DMS53 (cell line): ENCODE measurements at regions not wholly inside any gene's neighbourhood (a gene's known extent, or its start where the extent isn't known, plus 50 kb on each side); places are given as distances from the start of the nearest gene placed in this dataset.

Experiments
- DNase-seq: peaks from one replicate; lab custom pipeline; 2025; lab: John Stamatoyannopoulos, UW

DNA sequence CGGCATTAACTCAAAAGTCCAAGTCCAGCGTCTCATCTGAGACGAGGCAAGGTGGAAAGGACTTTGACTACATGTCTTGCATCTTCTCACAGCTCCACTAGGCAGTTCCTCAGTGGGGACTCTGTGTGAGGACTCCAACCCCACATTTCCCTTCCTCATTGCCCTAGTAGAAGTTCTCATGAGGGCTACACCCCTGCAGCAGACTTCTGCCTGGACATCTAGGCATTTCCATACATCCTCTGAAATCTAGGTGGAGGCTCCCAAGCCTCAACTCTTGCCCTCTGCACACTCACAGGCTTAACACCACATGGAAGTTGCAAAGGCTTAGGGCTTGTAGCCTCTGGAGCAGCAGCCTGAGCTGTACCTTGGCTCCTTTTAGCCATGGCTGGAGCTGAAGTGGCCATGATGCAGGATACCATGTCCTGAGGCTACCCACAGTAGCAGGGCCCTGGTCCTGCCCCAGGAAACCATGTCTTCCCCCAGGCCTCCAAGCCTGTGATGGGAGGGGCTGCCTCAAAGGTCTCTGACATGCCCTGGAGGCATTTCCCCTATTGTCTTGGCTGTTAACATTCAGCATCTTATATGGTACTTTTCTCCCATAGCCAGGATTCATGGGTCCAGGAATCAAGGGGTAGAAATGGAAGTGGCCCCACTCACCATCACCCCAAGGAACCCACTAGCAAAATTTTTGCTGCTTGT, 194.6 kb upstream of the KCNG1 start:
- DNase-seq = no peak

DNA sequence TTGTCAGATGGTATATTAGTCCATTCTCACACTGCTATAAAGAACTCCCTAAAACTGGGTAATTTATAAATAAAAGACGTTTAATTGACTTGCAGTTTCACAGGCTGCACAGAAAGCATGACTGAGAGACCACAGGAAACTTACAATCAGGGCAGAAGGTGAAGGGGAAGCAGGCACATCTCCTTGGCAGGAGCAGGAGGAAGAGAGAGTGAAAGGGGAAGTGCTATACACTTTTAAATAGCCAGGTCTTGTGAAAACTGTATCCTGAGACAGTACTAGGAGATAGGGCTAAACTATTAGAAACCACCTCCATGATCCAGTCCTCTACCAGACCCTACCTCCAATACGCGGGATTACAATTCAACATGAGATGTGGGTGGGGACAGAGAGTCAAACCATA, 193.9 kb upstream of the KCNG1 start:
- no peak for DNase-seq

DNA sequence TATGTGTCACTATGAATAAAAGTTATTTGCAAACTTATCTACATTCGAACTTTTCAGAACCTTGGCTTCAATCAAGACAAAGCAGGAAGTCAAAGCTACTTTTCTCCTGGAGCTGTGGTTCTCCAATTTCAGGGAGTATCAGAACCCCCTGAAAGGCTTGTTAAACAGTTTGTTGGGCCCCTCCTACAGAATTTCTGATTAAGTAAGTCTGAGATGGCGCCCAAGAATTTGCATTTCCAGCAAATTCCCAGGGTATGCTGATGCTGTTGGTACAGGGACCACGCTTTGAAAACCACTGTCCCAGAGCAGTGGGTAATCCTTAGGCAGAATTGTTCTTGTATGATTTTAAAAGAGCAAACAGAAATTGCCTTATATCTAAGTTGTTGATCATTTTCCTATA, 189.9 kb upstream of the KCNG1 start:
- no peak for DNase-seq

DNA sequence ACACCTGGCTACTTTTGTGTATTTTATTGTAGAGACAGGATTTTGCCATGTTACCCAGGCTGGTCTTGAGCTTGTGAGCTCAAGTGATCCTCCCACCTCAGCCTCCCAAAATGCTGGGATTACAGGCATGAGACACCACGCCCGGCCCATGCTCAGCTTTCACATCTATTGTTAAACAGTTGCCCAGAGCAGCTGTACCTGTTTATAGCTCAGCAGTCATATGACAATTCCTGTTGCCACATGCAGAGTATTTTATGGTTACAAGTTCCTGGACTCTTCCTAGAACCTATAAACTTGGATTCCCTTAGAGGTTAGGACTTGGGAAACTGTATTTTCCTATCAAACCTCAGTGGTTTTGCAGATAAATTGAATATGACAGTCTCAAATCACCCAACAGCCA, 188.3 kb upstream of the KCNG1 start:
- DNase-seq = no peak

DNA sequence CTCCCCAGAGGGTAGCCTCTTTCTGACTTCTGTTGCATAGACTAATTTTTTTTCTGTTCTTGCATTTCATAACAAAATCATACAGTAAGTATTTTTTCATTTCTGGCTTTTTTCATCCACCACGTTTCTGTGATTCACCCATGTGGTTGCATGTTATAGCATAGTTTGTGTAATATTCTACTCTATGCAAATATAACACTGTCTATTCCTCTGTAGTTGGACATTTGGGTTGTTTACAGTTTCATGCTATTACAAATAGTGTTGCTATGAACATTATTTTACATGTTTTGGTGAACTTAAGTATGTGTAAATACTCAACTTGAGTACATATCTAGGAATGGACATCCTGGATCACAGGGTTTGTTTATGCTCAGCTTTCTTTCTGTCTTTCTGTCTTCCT, 187.2 kb upstream of the KCNG1 start:
- no peak for DNase-seq

DNA sequence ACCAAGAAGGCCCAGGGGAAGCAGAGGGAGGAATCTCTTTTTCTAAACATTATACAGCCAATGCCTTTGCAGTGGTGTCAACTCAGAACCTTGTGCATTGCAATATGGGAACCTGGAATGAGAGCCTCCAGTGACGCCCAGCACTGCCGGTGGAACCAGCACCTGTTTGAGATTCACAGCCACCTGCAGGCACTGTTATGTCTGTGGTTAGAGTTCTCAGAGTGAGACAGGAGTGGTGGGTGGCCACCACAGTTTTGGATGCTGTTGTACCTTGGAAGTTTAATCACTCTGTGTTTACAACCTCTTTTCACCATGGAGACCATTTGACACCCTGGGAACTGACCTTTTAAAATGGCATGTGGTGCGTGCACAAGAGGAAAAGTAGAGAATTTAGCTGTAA, 185.3 kb upstream of the KCNG1 start:
- no peak for DNase-seq

DNA sequence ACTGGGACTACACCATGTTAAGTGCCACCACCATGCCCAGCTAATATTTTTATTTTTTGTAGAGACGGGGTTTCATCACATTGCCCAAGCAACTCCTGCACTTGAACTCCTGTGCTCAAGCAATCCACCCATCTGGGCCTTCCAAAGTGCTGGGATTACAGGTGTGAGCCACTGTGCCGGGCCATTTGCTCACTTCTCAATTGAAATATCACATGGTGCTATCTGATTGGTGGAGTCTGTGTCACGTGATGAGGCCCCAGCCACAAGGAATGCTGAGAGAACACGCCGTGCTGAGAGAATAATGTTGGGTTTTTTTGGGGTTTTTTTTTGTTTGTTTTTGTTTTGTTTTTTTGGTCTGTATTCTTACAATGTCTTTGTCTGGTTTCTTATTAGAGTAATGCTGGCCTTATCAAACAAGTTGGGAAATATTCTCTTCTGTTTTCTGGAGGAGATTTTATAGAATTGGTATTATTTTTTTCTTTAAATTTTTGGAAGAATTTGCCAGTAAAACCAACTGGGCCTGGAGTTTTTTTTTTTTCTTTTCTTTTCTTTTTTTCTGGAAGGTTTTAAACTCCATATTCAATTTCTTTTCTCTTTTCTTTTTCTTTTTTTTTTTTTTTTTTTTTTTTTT, 183.2 kb upstream of the KCNG1 start:
- DNase-seq = no peak

DNA sequence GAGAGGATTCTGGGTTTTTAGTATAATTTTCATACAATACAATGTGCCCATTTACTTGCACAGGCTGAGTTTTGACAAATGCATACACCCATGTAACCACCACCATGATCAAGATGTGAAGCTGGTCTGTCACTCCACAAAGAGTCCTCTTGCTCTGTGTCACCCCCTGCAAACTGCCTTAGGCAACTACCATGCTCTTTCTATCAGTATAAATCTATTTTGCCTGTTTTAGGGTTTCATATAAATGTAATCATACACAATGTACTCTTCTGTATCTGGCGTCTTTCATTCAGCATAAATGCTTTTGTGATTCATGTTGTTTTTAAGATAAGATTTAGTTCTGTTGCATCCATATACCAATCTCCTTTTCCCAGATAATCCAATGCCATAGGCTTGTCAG, 181.9 kb upstream of the KCNG1 start:
- DNase-seq = no peak

DNA sequence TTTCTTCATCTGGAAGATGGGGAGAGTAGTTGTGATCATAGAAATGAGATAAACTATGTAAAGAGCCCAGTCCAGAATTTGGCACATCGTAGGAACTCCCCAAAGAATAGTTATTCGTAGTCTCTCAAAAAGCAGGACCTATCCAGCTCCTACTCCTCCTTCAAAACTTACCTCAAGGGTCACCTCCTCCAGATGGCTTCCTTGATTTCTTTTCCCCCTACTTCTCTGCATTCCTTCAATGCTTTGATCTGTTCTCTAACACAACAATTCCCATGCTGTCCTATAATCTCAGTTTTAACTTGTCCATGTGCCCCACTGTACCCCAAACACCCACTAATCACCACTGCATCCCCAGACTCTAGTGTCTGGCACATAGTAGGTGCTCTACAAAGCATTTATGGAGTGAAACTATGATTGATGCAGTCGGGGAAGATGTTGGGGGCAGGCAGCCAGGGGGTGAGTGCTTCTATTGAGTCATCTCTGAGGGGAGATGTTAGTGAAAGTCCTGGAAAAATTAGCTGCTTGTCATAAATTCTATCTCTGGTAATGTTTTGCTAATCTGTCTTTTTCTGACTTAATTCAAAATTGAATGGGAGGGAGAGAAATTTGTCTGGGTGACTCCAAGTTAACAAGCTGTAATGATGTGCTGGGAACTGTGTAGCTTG, 181.3 kb upstream of the KCNG1 start:
- DNase-seq = no peak

DNA sequence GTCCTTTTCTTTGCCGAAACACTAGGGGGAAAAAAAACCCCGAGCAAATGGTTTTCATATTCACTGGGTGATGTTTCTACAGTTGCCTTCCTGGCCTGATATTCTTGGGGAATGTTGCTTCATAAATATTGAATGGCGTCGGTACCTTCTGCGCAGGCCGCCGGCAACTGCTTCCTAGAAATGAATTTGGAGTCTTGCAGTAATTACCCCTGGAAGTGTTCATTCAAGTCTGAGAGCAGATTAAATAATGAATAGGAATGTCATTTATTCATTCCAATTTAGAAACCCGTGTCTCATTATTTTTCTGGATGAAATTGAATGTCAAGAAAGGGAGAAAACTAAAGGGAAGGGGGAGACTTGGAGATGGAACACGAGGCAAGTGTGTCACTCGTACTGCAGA, 179.4 kb upstream of the KCNG1 start:
- DNase-seq = no peak

DNA sequence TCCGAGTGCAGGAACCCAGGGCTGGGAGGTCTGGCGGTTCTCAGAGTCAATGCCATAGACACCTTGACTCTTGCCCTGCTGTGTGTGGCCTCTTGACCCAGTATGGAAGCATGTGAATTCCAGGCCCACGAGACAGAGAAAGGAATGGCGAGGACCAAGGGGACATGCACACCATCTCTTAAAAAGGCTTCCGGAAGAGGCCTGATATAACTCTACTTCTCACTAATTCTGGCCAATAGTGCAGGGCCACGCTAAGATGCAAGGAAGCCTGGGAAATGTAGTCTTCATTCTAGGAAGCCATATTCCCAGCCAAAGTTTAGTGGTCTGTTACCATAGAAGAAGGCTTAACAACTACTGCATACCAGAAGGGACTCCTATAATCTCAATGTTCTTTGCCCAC, 177.0 kb upstream of the KCNG1 start:
- no peak for DNase-seq

DNA sequence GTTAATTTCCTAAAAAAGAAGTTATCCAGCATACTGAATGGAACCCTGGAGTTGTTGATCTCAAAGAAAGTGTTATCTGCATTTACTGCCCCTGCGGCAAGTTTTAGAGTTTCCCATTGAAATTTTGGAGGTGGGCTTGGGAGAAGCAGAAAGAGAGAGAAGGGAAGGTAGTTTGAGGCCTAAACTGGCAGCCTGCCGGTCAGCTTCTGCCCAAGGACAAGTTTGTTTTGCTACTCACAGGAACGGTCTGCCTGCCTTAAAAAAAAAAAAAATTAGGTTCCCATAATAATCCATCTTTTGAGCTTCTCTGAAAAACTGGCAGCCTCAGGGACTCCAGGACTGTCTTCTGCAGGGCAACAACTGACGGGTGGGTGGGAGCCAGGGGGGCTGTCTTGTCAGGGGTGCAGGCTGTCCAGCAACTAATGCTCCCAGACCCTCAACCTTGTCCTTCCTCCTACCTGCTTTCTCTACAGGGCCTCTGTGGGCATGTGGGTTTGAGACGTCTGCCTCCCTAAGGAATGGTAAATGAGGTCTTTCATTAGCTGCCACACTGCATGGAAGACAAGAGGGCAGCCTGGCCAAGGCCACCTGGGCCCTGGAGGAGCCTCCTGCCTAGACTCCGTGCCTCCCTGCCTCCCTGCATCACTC, 176.1 kb upstream of the KCNG1 start:
- no peak for DNase-seq

DNA sequence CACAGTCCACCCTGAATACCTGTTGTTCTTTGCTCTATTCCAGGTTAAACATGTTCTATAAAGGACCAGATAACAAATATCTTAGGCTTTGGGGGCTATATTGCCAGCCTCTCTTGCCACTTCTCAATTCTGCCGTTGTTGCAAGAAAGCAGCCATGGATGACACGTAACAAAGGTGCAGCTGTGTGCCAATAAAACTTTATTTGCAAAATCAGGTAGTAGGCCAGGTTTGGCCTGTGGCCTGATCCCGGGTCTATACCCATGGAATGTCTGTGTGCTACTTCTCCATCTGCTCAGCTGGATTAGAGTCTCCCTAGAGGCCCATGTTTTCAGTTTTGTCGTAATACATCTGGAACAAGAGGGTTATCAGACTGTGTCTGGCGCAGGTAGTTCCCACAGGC, 175.3 kb upstream of the KCNG1 start:
- DNase-seq = no peak

DNA sequence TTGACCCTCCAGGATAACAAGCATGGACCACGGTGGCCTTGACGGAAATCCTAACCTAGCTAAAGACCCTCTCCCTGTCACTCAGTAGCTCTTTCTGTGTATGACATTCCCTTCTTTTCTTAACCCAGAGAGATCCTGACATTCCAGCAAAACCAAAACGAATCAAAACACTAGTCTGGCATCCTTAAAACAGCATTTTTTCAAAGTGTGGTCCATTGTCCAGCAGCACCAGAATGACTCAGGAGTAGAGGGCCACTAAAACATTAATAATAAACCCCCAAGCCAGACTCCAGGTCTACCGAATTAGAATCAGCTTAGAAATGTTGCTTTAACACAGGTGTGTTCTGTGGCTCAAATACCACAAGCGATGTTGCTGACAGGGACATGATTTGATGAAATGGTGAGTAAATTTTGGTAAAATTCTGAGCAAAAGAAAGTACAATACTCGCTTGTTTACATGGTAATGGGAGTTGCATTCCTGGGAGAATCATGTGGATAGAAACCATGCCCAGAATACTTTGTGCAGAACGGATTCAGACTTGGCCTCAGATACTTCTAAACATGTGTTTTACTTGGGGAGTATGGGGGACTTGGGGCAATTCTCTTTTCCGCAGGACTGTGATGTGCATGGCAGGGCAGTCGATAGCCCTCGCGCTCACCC, 174.2 kb upstream of the KCNG1 start:
- DNase-seq = no peak

DNA sequence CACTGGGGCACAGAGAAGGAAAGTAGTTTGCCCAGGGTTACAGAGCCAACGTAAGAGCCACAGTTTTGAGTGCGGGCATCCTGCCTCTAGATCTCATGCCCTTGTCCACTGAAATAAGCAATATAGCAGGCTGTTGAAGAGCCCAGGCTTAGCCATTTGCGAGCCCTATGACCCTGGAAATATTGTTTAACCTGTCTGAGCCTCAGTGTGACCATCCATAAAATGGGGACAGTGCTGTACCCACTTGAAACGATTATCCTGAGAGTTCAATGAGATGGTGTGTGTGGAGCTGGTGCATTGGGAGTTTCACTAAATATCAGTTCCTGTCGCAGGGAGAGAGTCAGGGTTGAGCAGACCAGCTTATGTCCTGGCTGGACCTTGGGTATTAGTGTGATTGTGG, 173.1 kb upstream of the KCNG1 start:
- no peak for DNase-seq

DNA sequence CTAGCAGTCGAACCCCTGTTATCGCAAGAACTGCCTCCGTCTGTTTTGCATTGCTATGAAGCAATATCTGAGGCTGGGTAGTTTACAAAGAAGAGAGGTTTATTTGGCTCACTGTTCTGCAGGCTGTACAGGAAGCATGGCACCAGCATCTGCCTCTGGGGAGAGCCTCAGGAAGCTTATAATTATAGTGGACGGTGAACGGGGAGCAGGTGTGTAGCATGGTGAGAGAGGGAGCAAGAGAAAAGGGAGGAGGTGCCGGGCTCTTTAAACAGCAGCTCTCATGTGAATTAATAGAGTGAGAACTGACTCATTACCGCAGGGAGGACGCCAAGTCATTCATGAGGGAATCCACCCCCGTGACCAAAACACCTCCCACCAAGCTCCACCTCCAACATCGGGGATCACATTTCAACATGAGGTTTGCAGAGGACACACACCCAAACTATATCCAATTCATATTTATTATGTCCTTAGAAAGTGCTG, 172.6 kb upstream of the KCNG1 start:
- no peak for DNase-seq

DNA sequence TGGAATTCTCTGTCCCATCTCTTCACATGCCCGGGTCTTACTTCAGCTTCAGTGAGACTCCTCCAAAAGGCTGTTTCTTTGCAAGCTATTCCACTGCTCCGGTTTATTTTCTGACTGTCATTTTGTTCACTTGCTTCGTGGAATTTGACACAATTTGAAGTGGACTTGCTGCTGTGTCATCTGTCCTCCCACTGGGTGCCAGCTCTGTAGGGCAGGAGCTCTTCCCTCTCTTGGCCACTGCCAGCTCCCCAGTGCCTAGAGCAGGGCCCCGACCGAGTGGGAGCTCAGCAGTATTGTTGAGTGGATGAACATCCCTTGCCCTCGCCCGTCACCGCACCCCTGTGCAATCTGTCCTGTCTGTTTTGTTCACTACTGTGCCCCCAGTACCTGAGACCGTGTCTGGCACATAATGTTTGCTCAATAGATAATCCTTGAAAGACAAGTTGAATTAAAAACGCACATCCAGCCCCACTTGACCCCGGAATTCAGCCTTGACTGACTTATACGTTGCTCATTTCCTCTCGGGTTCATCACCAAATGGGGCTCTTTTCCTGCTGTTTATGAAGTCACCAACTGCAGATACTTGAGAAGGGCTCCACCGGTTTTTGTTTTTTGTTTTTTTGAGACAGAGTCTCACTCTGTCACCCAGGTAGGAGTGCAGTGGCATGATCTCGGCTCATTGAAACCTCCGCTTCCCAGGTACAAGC, 170.3 kb upstream of the KCNG1 start:
- DNase-seq = no peak

DNA sequence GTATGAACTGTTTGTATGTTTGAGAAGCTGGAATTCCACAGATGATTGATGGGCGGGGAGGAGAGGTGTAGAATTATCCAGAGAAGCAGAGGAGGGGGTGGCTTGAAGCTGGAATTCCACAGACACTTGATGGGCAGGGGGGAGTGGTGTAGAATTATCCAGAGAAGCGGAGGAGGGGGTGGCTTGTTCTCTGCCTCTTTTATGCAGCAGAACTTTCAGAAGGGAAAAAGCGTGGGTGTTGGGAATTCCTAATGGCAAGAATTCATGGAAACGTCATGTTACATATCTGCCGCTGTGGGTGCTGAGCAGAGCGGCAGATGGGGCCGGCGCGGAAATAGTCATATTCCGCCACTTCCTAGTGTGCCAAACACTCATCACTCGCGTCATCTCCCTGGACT, 167.9 kb upstream of the KCNG1 start:
- no peak for DNase-seq

DNA sequence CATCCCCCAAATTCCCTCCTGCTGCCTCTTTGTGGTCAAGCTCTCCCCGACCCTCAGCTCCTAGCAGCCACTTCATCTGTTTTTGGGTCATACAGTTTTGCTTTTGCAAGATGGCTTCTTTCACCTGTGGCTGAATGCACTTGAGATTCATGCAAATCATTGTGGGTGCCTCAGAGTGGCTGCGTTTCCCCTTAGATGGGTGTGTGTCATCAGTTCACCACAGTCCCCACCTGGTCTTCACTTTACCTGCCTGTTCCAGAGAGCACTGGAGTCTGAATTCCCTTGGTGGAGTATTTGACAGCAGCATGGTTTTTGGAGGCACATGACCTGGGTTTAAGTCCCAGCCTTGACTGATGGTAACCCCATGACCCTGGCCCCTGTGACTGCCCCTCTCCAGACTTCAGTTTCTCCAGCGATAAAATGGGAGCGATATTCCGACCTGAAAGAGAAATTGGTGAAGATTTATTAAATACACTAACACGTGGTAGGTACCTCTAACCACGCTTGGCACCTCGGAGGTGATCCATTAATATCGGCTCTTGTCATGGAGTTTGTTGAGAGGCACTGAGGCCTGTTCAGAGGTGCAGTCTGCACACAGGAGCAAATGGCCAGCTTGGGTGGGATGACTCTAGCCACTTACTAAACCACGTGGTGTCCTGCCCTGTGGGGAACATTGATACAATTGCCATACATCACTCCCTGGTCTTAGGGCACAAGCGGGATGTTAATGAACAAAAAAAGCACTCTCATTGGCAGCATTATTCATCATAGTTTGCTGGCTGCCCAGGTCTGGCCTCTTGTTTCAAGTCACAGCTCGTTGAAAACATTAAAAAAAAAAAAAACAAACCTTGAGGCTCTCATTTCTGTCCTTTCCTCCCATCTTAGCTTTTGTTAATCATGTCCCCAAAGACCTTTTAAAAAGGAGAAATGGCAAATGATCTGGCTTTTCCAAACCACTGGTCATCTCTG, 167.2 kb upstream of the KCNG1 start:
- DNase-seq = no peak

DNA sequence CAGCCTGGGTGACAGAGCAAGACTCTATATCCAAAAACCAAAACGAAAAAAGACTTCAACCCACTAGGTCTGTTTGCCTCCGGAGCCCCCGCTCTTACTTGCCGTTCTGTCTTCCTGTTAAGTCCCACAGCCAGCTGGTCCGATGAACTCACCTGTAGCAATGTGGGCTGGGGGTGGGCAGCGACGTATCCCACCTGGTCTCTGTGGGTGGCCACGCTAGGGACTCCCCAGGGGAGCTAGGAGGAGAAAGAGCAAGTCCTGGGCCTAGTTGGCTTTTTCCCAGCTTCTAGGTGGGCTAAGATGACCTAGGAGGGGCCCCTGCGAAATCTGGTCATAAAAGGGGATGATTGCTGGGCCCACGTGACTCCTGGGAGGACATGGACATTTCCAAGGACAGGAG, 166.0 kb upstream of the KCNG1 start:
- DNase-seq = no peak

DNA sequence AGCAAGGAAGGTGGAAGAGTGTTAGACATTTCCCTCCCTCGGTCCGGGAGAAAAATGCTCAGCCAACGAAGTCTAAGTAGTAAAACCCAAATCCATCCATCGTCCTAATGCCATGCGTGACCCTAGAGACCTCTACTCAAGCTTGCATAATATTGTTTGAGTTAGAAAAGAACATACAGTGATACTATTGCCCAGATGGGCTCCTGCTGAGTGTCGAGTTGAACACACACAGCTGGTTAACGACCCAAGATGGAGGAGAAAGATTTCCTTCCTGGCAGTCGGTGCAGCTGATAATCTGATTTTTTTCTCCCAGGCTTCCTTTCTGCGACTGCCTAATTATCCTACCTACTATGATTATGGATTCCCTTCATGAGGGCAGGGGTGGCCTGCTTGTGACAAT, 164.4 kb upstream of the KCNG1 start:
- no peak for DNase-seq
